Panc1 (cell line): ENCODE measurements at regions not wholly inside any gene's neighbourhood (a gene's known extent, or its start where the extent isn't known, plus 50 kb on each side); places are given as distances from the start of the nearest gene placed in this dataset.

ENCODE experiments used
- ATAC-seq: fragments of 200-7000 bp; cut with Tn5 transposase; 2 replicates; pipeline ENCODE4 v1.9.1; 2020; ENCODE audit warnings: mild to moderate bottlenecking, moderate library complexity
- BruUV-seq: library from RNA; stranded (reverse); fragments of 400-500 nt; replicated peaks from 2 replicates; lab custom pipeline; 2021; lab: Mats Ljungman, UMichigan
- CTCF ChIA-PET: fragments of 300-600 bp; sonication (Branson Sonifier 250); formaldehyde crosslinking; loops from one replicate; lab custom pipeline; 2022; ENCODE audit warnings: antibody characterized with exemption; lab: Charles Lee
- POLR2A ChIA-PET: fragments of 300-600 bp; sonication (Branson Sonifier 250); formaldehyde crosslinking; loops from one replicate; lab custom pipeline; 2022; ENCODE audit warnings: antibody characterized with exemption; lab: Charles Lee
- DNase-seq: peaks from one replicate; pipeline ENCODE4 v3.0.0-alpha.2; 2010; ENCODE audit warnings: low read depth, low spot score
- H3K27ac ChIP-seq: 2 replicates; pipeline ENCODE4 v1.5.1; 2011; ENCODE audit warnings: mild to moderate bottlenecking, low read length, inconsistent platforms
- H3K27me3 ChIP-seq: fragments of 200-500 bp; sonication (Bioruptor generic); 2 replicates; pipeline ENCODE4 v1.6.0; 2014; ENCODE audit warnings: low read length, inconsistent platforms; ENCODE audit not compliant: control insufficient read depth, insufficient read depth
- H3K36me3 ChIP-seq: fragments of 200-500 bp; sonication (Bioruptor generic); 2 replicates; pipeline ENCODE4 v1.5.1; 2014; ENCODE audit warnings: inconsistent platforms, mild to moderate bottlenecking, low read length, moderate library complexity; ENCODE audit not compliant: control insufficient read depth, insufficient read depth
- H3K4me1 ChIP-seq: 2 replicates; pipeline ENCODE4 v1.5.1; 2011; ENCODE audit warnings: inconsistent platforms, mild to moderate bottlenecking, low read length, moderate library complexity; ENCODE audit not compliant: control insufficient read depth, insufficient read depth
- H3K4me3 ChIP-seq, 2 experiments: 2 replicates each; pipeline ENCODE4 v1.5.1; 2011 to 2012; ENCODE audit warnings: low read depth in 2 of 2, low read length in 2 of 2, mild to moderate bottlenecking in 2 of 2, inconsistent platforms in 1 of 2, moderate library complexity in 1 of 2
- H3K9me3 ChIP-seq: fragments of 200-500 bp; sonication (Bioruptor generic); 2 replicates; pipeline ENCODE4 v1.5.1; 2014; ENCODE audit warnings: low read depth, mild to moderate bottlenecking, inconsistent platforms, low read length, moderate library complexity; ENCODE audit not compliant: control insufficient read depth, insufficient read depth
- POLR2AphosphoS5 ChIP-seq: IDR thresholded peaks from 2 replicates; pipeline ENCODE4 v1.6.1; 2012; ENCODE audit warnings: mild to moderate bottlenecking, low read depth, low read length, moderate library complexity
- SIN3A ChIP-seq: IDR thresholded peaks from 2 replicates; pipeline ENCODE4 v1.6.1; 2012; ENCODE audit warnings: low read depth, mild to moderate bottlenecking, low read length, moderate library complexity, borderline replicate concordance; ENCODE audit not compliant: insufficient read depth
- TCF7L2 ChIP-seq: IDR thresholded peaks from 2 replicates; pipeline ENCODE4 v1.6.1; 2011; ENCODE audit warnings: mild to moderate bottlenecking, low read depth, low read length, inconsistent platforms
- in situ Hi-C: cut with HindIII; loops from 2 replicates; pipeline ENCODE4 v1.10.0; 2016; ENCODE audit warnings: low sequenced_read_pairs, low pct_unique_long_range_greater_than_20kb
- intact Hi-C: fragments of 100-400 bp; cut with micrococcal nuclease; formaldehyde crosslinking; loops from one replicate; pipeline ENCODE4 v1.10.0; 2022; ENCODE audit not compliant: unreplicated experiment
- TF ChIP-seq, protein P1 (sequence below), 2 experiments: IDR thresholded peaks; 2 replicates each; pipeline ENCODE4 v1.6.1; 2011 to 2012; ENCODE audit warnings: low read depth in 2 of 2, control low read depth in 1 of 2, low read length in 1 of 2, mild to moderate bottlenecking in 1 of 2, moderate library complexity in 1 of 2; ENCODE audit not compliant: insufficient read depth in 1 of 2
- TF ChIP-seq, protein P2 (sequence below): fragments of 450-650 bp; IDR thresholded peaks from 2 replicates; pipeline ENCODE4 v1.5.1; 2017; ENCODE audit warnings: mild to moderate bottlenecking

DNA sequence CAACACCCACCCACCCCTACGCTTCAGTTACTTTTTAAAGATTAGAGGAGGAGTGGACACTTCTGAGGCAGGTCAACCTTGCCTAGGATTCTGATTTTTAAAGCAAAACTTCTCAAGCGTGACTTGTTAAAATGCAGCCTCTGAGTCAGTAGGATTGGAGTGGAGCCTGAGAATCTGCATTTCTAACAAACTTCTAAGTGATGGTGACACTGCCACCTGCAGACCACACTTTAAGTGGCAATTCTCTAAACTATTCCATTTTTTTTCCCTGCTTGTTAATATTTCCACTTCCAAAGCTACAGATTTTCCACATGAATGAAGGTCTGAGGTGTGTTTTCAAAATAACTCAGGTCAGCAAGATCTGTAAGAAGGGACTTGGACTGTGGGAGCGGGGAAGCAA, 171.1 kb upstream of the CCDC150 start:
- Histone ChIP-seq H3K36me3 (no peaks in the 10 kb centered on the region), H3K27ac (no peak overlapping the region), H3K4me1 (no peaks in the 10 kb centered on the region), H3K27me3 (no peaks in the 10 kb centered on the region), H3K9me3 (no peaks in the 10 kb centered on the region; the same call in 1 of the 2 replicates), H3K4me3 (no peak overlapping the region)
- ATAC-seq (no peak), DNase-seq (no peak)
- ChIA-PET POLR2A (no interaction called here), CTCF (no interaction called here)
- TF ChIP-seq SIN3A, result no peak
- no peak for TF ChIP-seq TCF7L2
- TF ChIP-seq, protein P1, sequence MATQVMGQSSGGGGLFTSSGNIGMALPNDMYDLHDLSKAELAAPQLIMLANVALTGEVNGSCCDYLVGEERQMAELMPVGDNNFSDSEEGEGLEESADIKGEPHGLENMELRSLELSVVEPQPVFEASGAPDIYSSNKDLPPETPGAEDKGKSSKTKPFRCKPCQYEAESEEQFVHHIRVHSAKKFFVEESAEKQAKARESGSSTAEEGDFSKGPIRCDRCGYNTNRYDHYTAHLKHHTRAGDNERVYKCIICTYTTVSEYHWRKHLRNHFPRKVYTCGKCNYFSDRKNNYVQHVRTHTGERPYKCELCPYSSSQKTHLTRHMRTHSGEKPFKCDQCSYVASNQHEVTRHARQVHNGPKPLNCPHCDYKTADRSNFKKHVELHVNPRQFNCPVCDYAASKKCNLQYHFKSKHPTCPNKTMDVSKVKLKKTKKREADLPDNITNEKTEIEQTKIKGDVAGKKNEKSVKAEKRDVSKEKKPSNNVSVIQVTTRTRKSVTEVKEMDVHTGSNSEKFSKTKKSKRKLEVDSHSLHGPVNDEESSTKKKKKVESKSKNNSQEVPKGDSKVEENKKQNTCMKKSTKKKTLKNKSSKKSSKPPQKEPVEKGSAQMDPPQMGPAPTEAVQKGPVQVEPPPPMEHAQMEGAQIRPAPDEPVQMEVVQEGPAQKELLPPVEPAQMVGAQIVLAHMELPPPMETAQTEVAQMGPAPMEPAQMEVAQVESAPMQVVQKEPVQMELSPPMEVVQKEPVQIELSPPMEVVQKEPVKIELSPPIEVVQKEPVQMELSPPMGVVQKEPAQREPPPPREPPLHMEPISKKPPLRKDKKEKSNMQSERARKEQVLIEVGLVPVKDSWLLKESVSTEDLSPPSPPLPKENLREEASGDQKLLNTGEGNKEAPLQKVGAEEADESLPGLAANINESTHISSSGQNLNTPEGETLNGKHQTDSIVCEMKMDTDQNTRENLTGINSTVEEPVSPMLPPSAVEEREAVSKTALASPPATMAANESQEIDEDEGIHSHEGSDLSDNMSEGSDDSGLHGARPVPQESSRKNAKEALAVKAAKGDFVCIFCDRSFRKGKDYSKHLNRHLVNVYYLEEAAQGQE (IDR thresholded peaks at IDR 0.05; ENCODE audit: insufficient read depth in 1 of 2, low read depth in 2 of 2, low read length in 1 of 2), result no peak
- TF ChIP-seq, protein P2, sequence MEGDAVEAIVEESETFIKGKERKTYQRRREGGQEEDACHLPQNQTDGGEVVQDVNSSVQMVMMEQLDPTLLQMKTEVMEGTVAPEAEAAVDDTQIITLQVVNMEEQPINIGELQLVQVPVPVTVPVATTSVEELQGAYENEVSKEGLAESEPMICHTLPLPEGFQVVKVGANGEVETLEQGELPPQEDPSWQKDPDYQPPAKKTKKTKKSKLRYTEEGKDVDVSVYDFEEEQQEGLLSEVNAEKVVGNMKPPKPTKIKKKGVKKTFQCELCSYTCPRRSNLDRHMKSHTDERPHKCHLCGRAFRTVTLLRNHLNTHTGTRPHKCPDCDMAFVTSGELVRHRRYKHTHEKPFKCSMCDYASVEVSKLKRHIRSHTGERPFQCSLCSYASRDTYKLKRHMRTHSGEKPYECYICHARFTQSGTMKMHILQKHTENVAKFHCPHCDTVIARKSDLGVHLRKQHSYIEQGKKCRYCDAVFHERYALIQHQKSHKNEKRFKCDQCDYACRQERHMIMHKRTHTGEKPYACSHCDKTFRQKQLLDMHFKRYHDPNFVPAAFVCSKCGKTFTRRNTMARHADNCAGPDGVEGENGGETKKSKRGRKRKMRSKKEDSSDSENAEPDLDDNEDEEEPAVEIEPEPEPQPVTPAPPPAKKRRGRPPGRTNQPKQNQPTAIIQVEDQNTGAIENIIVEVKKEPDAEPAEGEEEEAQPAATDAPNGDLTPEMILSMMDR, result peak; percentile 35
- intact Hi-C loops (no loop called here), in situ Hi-C loops (no loop called here)
- BruUV-seq, result no TSS peak

DNA sequence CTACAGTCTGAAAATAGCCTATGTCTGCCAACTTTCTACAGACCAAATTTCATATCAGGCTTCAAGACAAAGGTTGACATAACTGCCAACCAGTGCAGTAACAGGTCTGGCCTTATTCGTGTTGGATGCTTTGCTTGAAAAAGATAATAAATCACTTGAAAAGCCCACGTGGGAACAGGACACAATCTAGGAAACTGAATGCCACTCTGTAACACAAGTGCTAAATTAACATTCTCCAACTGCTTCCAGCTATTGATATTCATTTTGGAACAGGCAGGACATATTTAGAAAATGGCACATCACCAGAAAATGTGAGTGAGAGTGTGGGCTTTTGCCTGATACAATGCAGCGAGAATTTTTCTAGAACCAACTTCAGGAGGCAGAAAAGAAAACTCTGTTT, 165.9 kb upstream of the CCDC150 start:
- no peak for DNase-seq
- CTCF ChIA-PET, result no interaction called here
- ATAC-seq, result no peak
- Histone ChIP-seq H3K9me3 (no peaks in the 10 kb centered on the region), H3K36me3 (no peaks in the 10 kb centered on the region), H3K4me1 (no peaks in the 10 kb centered on the region), H3K27me3 (no peaks in the 10 kb centered on the region), H3K4me3 (no peak overlapping the region), H3K27ac (no peak overlapping the region)
- no TSS peak for BruUV-seq
- in situ Hi-C loops, result no loop called here
- intact Hi-C loops, result no loop called here
- POLR2A ChIA-PET, result no interaction called here
- TF ChIP-seq TCF7L2 (no peak), POLR2AphosphoS5 (no peak), SIN3A (no peak)
- TF ChIP-seq, protein P1 (IDR thresholded peaks at IDR 0.05; ENCODE audit: insufficient read depth in 1 of 2, low read depth in 2 of 2, low read length in 1 of 2), result no peak
- TF ChIP-seq, protein P2, result no peak
